WTC11 (cell line): ENCODE measurements at regions not wholly inside any gene's neighbourhood (a gene's known extent, or its start where the extent isn't known, plus 50 kb on each side); places are given as distances from the start of the nearest gene placed in this dataset.
"Not testable (repeated sequence)": the region's sequence is repeated elsewhere in the genome, so short reads cannot be mapped to it uniquely, and the experiment has no call there.

Experiments used
- ATAC-seq: fragments of 200-7000 bp; cut with Tn5 transposase; 2 replicates; pipeline ENCODE4 v1.10.0; 2021; ENCODE audit warnings: mild to moderate bottlenecking, moderate library complexity
- CTCF ChIA-PET: fragments of 300-600 bp; sonication (Branson Sonifier 250); formaldehyde crosslinking; loops from one replicate; lab custom pipeline; 2021; ENCODE audit warnings: antibody characterized with exemption; lab: Charles Lee
- POLR2A ChIA-PET: fragments of 350-600 bp; sonication (Branson Sonifier 250); formaldehyde crosslinking; loops from one replicate; lab custom pipeline; 2021; ENCODE audit warnings: antibody characterized with exemption; lab: Charles Lee
- DNase-seq: peaks from one replicate; pipeline ENCODE4 v3.0.0; 2021; ENCODE audit warnings: low spot score
- H3K27ac Mint-ChIP-seq: 2 replicates; pipeline ENCODE4 v1.8.0; 2021; ENCODE audit warnings: mixed read lengths
- H3K27me3 Mint-ChIP-seq: 2 replicates; pipeline ENCODE4 v1.8.0; 2021; ENCODE audit warnings: low read depth, mild to moderate bottlenecking, moderate library complexity, mixed read lengths
- H3K36me3 Mint-ChIP-seq: 2 replicates; pipeline ENCODE4 v1.8.0; 2021; ENCODE audit warnings: mixed read lengths
- H3K4me1 Mint-ChIP-seq: 2 replicates; pipeline ENCODE4 v1.8.0; 2022; ENCODE audit warnings: mixed read lengths
- H3K4me3 Mint-ChIP-seq: 2 replicates; pipeline ENCODE4 v1.8.0; 2021; ENCODE audit warnings: mild to moderate bottlenecking, moderate library complexity, mixed read lengths
- H3K9me3 Mint-ChIP-seq: 2 replicates; pipeline ENCODE4 v1.8.0; 2021; ENCODE audit warnings: mixed read lengths
- AR ChIP-seq: fragments of 250-450 bp; sonication (Bioruptor Pico); IDR thresholded peaks from 2 replicates; pipeline ENCODE4 v1.9.0; 2021; ENCODE audit warnings: mild to moderate bottlenecking
- ATF2 ChIP-seq: sonication (generic); formaldehyde crosslinking; IDR thresholded peaks from 2 replicates; pipeline ENCODE4 v1.8.1; 2022; ENCODE audit warnings: low read depth, missing genetic modification reagents, borderline replicate concordance
- CBFB ChIP-seq: sonication (generic); formaldehyde crosslinking; IDR thresholded peaks from 2 replicates; pipeline ENCODE4 v1.8.1; 2022; ENCODE audit warnings: mild to moderate bottlenecking, low read depth, missing genetic modification reagents
- CDX4 ChIP-seq: fragments of 250-450 bp; sonication (Bioruptor Pico); IDR thresholded peaks from 2 replicates; pipeline ENCODE4 v1.9.0; 2021; ENCODE audit warnings: moderate library complexity, mild to moderate bottlenecking, inconsistent platforms, borderline replicate concordance
- E2F1 ChIP-seq: sonication (generic); formaldehyde crosslinking; IDR thresholded peaks from 2 replicates; pipeline ENCODE4 v1.8.0; 2022; ENCODE audit warnings: mild to moderate bottlenecking, missing genetic modification reagents
- ERG ChIP-seq: fragments of 250-450 bp; sonication (Bioruptor Pico); IDR thresholded peaks from 2 replicates; pipeline ENCODE4 v1.8.0; 2021; ENCODE audit warnings: mild to moderate bottlenecking
- FOXK1 ChIP-seq: sonication (generic); formaldehyde crosslinking; IDR thresholded peaks from 2 replicates; pipeline ENCODE4 v1.8.0; 2022; ENCODE audit warnings: mild to moderate bottlenecking, moderate library complexity, missing genetic modification reagents
- FOXP1 ChIP-seq: sonication (generic); formaldehyde crosslinking; IDR thresholded peaks from 2 replicates; pipeline ENCODE4 v1.8.0; 2022; ENCODE audit warnings: missing genetic modification reagents, mild to moderate bottlenecking, moderate library complexity, borderline replicate concordance
- FOXP4 ChIP-seq: sonication (generic); formaldehyde crosslinking; IDR thresholded peaks from 2 replicates; pipeline ENCODE4 v1.8.0; 2022; ENCODE audit warnings: mild to moderate bottlenecking, missing genetic modification reagents
- MXD4 ChIP-seq: fragments of 250-450 bp; sonication (Bioruptor Pico); IDR thresholded peaks from 2 replicates; pipeline ENCODE4 v1.8.0; 2021; ENCODE audit warnings: mild to moderate bottlenecking, moderate library complexity, borderline replicate concordance
- ZBTB43 ChIP-seq: sonication (generic); formaldehyde crosslinking; IDR thresholded peaks from 2 replicates; pipeline ENCODE4 v1.8.1; 2023; ENCODE audit warnings: mild to moderate bottlenecking, missing genetic modification reagents
- ZNF121 ChIP-seq: sonication (generic); formaldehyde crosslinking; IDR thresholded peaks from 2 replicates; pipeline ENCODE4 v1.8.0; 2023; ENCODE audit warnings: missing genetic modification reagents
- ZNF425 ChIP-seq: fragments of 250-450 bp; sonication (Bioruptor Pico); conservative IDR thresholded peaks from 2 replicates; pipeline ENCODE4 v1.9.0; 2021; ENCODE audit warnings: mild to moderate bottlenecking
- ZSCAN18 ChIP-seq: fragments of 250-450 bp; sonication (Bioruptor Pico); IDR thresholded peaks from 2 replicates; pipeline ENCODE4 v2.1.2; 2022; ENCODE audit warnings: mild to moderate bottlenecking, moderate library complexity

- TF ChIP-seq ATF2 (CRISPR knock-in tag) (no peak), AR (CRISPR knock-in tag) (no peak)
- TF ChIP-seq, all 79 proteins: peak for 0
These were observed 679.7 kb downstream of the ZEB2 start (continued) for GRCh38 chr2:143840194-143840593.

GRCh38 chr2:143839456-143839855, 680.5 kb downstream of the ZEB2 start:
- H3K27ac Mint-ChIP-seq, result no peak overlapping the region
- H3K9me3 Mint-ChIP-seq, result peaks cover 21% of the 10 kb centered on the region
- H3K36me3 Mint-ChIP-seq, result peaks cover 7% of the 10 kb centered on the region; the same call in 1 of the 2 replicates
- DNase-seq (no peak), ATAC-seq (no peak)
- H3K4me3 Mint-ChIP-seq, result no peak overlapping the region
- no peaks in the 10 kb centered on the region; the same call in 1 of the 2 replicates for H3K27me3 Mint-ChIP-seq
- TF ChIP-seq FOXP4 (CRISPR knock-in tag) (no peak), MXD4 (CRISPR knock-in tag) (no peak), ZBTB43 (CRISPR knock-in tag) (no peak), CDX4 (CRISPR knock-in tag) (no peak), FOXP1 (CRISPR knock-in tag) (no peak), E2F1 (CRISPR knock-in tag) (no peak), ERG (CRISPR knock-in tag) (no peak), FOXK1 (CRISPR knock-in tag) (no peak), ZSCAN18 (CRISPR knock-in tag) (no peak), ZNF425 (CRISPR knock-in tag) (no peak), ZNF121 (no peak), CBFB (no peak)
- ChIA-PET POLR2A (no interaction called here), CTCF (no interaction called here)
- H3K4me1 Mint-ChIP-seq, result no peaks in the 10 kb centered on the region

- H3K36me3 Mint-ChIP-seq, DNase-seq, CTCF ChIA-PET, POLR2A ChIA-PET, H3K4me3 Mint-ChIP-seq, H3K27me3 Mint-ChIP-seq, ATAC-seq, H3K27ac Mint-ChIP-seq: not testable (repeated sequence)
- Mint-ChIP-seq H3K4me1 (peaks cover 11% of the 10 kb centered on the region), H3K9me3 (peaks cover 21% of the 10 kb centered on the region)
These were observed 682.9 kb downstream of the ZEB2 start for GRCh38 chr2:143837055-143837454.
